ENCODE measurements at regions not wholly inside any gene's neighbourhood (a gene's known extent, or its start where the extent isn't known, plus 50 kb on each side); places are given as distances from the start of the nearest gene placed in this dataset.
"Not testable (repeated sequence)": the region's sequence is repeated elsewhere in the genome, so short reads cannot be mapped to it uniquely, and the experiment has no call there.

DNA sequence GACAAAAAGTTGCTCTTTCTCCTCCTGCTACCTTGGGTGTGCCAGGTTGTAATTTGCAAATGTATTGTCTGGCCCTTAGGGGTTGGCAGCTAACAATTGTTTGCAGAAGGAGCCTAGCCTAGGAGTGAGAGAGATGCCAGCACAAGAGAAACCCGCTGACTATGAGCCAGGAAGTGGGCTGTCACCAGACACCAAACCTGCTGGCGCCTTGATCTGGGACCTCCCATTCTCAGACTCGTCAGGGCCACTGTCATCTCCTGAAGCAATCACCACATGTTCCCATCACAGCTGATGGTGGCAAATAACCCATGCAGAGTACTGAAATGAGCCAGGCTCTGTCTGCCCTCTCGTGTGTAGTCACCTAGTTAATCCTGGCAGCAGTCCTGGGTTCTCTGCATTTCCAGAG is 406.4 kb upstream of the NPAP1 start (continued):
- TF ChIP-seq CTCF (IDR thresholded peaks at IDR 0.05; ENCODE audit: poor library complexity, severe bottlenecking): no peak
- TF ChIP-seq MXI1 (conservative IDR thresholded peaks at IDR 0.05; ENCODE audit: poor library complexity, severe bottlenecking): no peak
- no peak for TF ChIP-seq POLR2AphosphoS5 (IDR thresholded peaks at IDR 0.05)
- no peak for TF ChIP-seq RAD21 (conservative IDR thresholded peaks at IDR 0.05)

GRCh38 chr15:24269923-24270322 is 405.7 kb upstream of the NPAP1 start:
- H3F3A ChIP-seq (ENCODE audit: insufficient read depth, low read length, poor library complexity, severe bottlenecking): no peaks in the 10 kb centered on the region
- H3K4me2 ChIP-seq (ENCODE audit: low read length): no peak overlapping the region
- H4K20me1 ChIP-seq (ENCODE audit: insufficient read depth): no peaks in the 10 kb centered on the region
- H3K27me3 ChIP-seq (ENCODE audit: insufficient read depth, low read depth, low read length): no peaks in the 10 kb centered on the region
- TF ChIP-seq RAD21 (conservative IDR thresholded peaks at IDR 0.05) (no peak), POLR2AphosphoS5 (IDR thresholded peaks at IDR 0.05) (no peak), TAF1 (IDR thresholded peaks at IDR 0.05; ENCODE audit: low read depth) (no peak), CTCF (IDR thresholded peaks at IDR 0.05; ENCODE audit: poor library complexity, severe bottlenecking) (no peak), MXI1 (conservative IDR thresholded peaks at IDR 0.05; ENCODE audit: poor library complexity, severe bottlenecking) (no peak), EP300 (conservative IDR thresholded peaks at IDR 0.05; ENCODE audit: poor library complexity, severe bottlenecking) (no peak), EZH2 (IDR thresholded peaks at IDR 0.05; ENCODE audit: borderline replicate concordance, insufficient read depth, low read length, poor library complexity, severe bottlenecking) (no peak), SMC3 (conservative IDR thresholded peaks at IDR 0.05; ENCODE audit: poor library complexity) (no peak)
- TF ChIP-seq, protein P1, sequence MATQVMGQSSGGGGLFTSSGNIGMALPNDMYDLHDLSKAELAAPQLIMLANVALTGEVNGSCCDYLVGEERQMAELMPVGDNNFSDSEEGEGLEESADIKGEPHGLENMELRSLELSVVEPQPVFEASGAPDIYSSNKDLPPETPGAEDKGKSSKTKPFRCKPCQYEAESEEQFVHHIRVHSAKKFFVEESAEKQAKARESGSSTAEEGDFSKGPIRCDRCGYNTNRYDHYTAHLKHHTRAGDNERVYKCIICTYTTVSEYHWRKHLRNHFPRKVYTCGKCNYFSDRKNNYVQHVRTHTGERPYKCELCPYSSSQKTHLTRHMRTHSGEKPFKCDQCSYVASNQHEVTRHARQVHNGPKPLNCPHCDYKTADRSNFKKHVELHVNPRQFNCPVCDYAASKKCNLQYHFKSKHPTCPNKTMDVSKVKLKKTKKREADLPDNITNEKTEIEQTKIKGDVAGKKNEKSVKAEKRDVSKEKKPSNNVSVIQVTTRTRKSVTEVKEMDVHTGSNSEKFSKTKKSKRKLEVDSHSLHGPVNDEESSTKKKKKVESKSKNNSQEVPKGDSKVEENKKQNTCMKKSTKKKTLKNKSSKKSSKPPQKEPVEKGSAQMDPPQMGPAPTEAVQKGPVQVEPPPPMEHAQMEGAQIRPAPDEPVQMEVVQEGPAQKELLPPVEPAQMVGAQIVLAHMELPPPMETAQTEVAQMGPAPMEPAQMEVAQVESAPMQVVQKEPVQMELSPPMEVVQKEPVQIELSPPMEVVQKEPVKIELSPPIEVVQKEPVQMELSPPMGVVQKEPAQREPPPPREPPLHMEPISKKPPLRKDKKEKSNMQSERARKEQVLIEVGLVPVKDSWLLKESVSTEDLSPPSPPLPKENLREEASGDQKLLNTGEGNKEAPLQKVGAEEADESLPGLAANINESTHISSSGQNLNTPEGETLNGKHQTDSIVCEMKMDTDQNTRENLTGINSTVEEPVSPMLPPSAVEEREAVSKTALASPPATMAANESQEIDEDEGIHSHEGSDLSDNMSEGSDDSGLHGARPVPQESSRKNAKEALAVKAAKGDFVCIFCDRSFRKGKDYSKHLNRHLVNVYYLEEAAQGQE (IDR thresholded peaks at IDR 0.05; ENCODE audit: borderline replicate concordance): no peak
- H2AFZ ChIP-seq (ENCODE audit: low read depth, low read length): no peak overlapping the region
- no peaks in the 10 kb centered on the region for H3K9me3 ChIP-seq (ENCODE audit: low read length)
- H3K36me3 ChIP-seq (ENCODE audit: insufficient read depth, low read length): no peaks in the 10 kb centered on the region
- H3K27ac ChIP-seq (ENCODE audit: low read length): no peak overlapping the region
- H3K9ac ChIP-seq (ENCODE audit: low read length): no peak overlapping the region
- no peaks in the 10 kb centered on the region for H3K9me2 ChIP-seq (ENCODE audit: insufficient read depth, low read length)
- H3K79me2 ChIP-seq (replicated peaks; ENCODE audit: insufficient read depth, low read length): no peaks in the 10 kb centered on the region
- H3K4me3 ChIP-seq (ENCODE audit: low read length): no peak overlapping the region

DNA sequence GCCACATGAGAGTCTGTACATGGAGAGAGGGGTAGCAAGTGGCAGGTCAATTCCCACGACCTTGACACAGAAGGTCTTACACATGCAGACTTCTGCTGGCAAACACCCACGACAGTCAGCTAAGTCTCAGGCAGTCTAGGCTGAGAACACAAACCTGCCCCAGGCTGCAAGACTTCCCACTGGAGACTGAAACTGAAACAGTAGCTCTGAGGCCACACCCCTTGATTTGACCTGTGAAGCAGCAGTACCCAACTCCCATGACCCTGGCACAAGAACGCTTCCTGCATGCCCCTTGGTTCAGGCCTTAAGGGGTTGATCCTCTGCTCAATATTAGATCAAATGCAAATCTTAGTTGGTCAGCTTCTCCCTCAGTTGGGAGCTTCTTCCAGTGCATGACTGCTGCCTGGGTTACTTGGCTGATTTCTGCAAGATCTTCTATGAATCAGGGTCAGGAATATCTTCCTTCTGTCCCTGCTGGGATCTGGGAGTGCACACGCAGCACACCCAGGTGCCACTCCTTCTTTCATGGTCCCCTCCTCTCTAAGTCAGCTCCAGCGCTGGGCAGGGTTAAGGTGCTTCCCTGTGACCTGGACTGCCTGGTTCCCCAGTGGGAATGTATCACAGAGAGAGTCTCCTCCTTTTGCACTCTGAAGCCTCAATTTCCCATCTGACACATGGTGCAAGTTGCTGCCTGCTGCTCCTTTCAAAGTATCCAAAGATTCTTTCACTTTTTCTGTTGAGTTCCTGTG is 403.9 kb upstream of the NPAP1 start:
- not testable (repeated sequence) for H3K27ac ChIP-seq (ENCODE audit: low read length); H3K79me2 ChIP-seq (replicated peaks; ENCODE audit: insufficient read depth, low read length); H3K27me3 ChIP-seq (ENCODE audit: insufficient read depth, low read depth, low read length); H3K4me2 ChIP-seq (ENCODE audit: low read length); H3K9ac ChIP-seq (ENCODE audit: low read length); H3K4me3 ChIP-seq (ENCODE audit: low read length); H3F3A ChIP-seq (ENCODE audit: insufficient read depth, low read length, poor library complexity, severe bottlenecking); H4K20me1 ChIP-seq (ENCODE audit: insufficient read depth); H3K9me3 ChIP-seq (ENCODE audit: low read length); H3K36me3 ChIP-seq (ENCODE audit: insufficient read depth, low read length); H3K9me2 ChIP-seq (ENCODE audit: insufficient read depth, low read length); H2AFZ ChIP-seq (ENCODE audit: low read depth, low read length)

Data from neural cell (in vitro differentiated cells).